Endothelial cell of umbilical vein (primary cell): ENCODE measurements at regions not wholly inside any gene's neighbourhood (a gene's known extent, or its start where the extent isn't known, plus 50 kb on each side); places are given as distances from the start of the nearest gene placed in this dataset.

Source experiments
- BruUV-seq: library from RNA; stranded (reverse); fragments of 400-500 nt; replicated peaks from 2 replicates; lab custom pipeline; 2021; lab: Mats Ljungman, UMichigan
- CTCF ChIA-PET: fragments of 300-600, 350-600 bp; sonication (Branson Sonifier 250); formaldehyde crosslinking; loops from one replicate; lab custom pipeline; 2021; ENCODE audit warnings: antibody characterized with exemption, inconsistent platforms; lab: Charles Lee
- POLR2A ChIA-PET: fragments of 300-600, 350-600 bp; sonication (Branson Sonifier 250); formaldehyde crosslinking; loops from one replicate; lab custom pipeline; 2021; ENCODE audit warnings: antibody characterized with exemption, inconsistent platforms; lab: Charles Lee
- DNase-seq: peaks from one replicate; pipeline ENCODE4 v3.0.0-alpha.2; 2011; ENCODE audit warnings: low read depth, low spot score
- FAIRE-seq: peaks from 2 replicates; lab custom pipeline; 2011; peaks lifted over from hg19 to GRCh38; lab: Jason Lieb, UNC
- H2AFZ ChIP-seq: 2 replicates; pipeline ENCODE4 v1.6.0; 2012; ENCODE audit warnings: low read depth, low read length, control low read depth, inconsistent platforms
- H3K27ac ChIP-seq: 2 replicates; pipeline ENCODE4 v1.5.1; 2011; ENCODE audit warnings: low read depth, mild to moderate bottlenecking, control low read depth, low read length, moderate library complexity; ENCODE audit not compliant: insufficient read depth
- H3K27me3 ChIP-seq, 2 experiments: 2 replicates each; pipeline versions ENCODE4 v1.6.0 to v1.6.1; 2011; ENCODE audit warnings: low read length in 2 of 2, mixed read lengths in 1 of 2; ENCODE audit not compliant: control insufficient read depth in 2 of 2, insufficient read depth in 2 of 2
- H3K36me3 ChIP-seq, 2 experiments: 2 replicates in 1 of 2; 3 replicates in 1 of 2; pipeline ENCODE4 v1.5.1; 2011; ENCODE audit warnings: low read length in 2 of 2, mild to moderate bottlenecking in 1 of 2, moderate library complexity in 1 of 2; ENCODE audit not compliant: control insufficient read depth in 2 of 2, insufficient read depth in 2 of 2; ENCODE audit errors: extremely low read depth in 1 of 2
- H3K4me1 ChIP-seq: 3 replicates; pipeline ENCODE4 v1.5.1; 2011; ENCODE audit warnings: mild to moderate bottlenecking, low read length; ENCODE audit not compliant: control insufficient read depth, insufficient read depth; ENCODE audit errors: extremely low read depth
- H3K4me2 ChIP-seq: 2 replicates; pipeline ENCODE4 v1.6.1; 2011; ENCODE audit warnings: low read length, control low read depth, mixed read lengths; ENCODE audit not compliant: insufficient read depth
- H3K4me3 ChIP-seq, 3 experiments: fragments of 200-600 bp in 1 of 3; sonication (generic), shearing (Covaris generic) in 1 of 3; replicated peaks in 1 of 3; 2 replicates each; pipeline ENCODE4 v1.5.1; 2011 to 2016; ENCODE audit warnings: control low read depth in 3 of 3, low read length in 3 of 3, mild to moderate bottlenecking in 2 of 3, inconsistent platforms in 1 of 3, low read depth in 1 of 3, moderate library complexity in 1 of 3; ENCODE audit not compliant: insufficient read depth in 1 of 3
- H3K79me2 ChIP-seq: 2 replicates; pipeline ENCODE4 v1.6.0; 2012; ENCODE audit warnings: low read length, inconsistent platforms; ENCODE audit not compliant: control insufficient read depth, insufficient read depth
- H3K9ac ChIP-seq: replicated peaks from 2 replicates; pipeline ENCODE3; 2011; ENCODE audit warnings: low read length, control low read depth; ENCODE audit not compliant: insufficient read depth; ENCODE audit errors: extremely low read depth
- H3K9me1 ChIP-seq: replicated peaks from 3 replicates; pipeline ENCODE4 v1.6.0; 2011; ENCODE audit warnings: mild to moderate bottlenecking, low read length; ENCODE audit not compliant: control insufficient read depth, insufficient read depth; ENCODE audit errors: extremely low read depth
- H3K9me3 ChIP-seq: replicated peaks from 2 replicates; pipeline ENCODE4 v1.5.1; 2012; ENCODE audit warnings: low read length, inconsistent platforms; ENCODE audit not compliant: control insufficient read depth, insufficient read depth
- H4K20me1 ChIP-seq: replicated peaks from 2 replicates; pipeline ENCODE3; 2011; ENCODE audit warnings: mild to moderate bottlenecking, low read length; ENCODE audit not compliant: control insufficient read depth, insufficient read depth; ENCODE audit errors: extremely low read depth
- EZH2 ChIP-seq: IDR thresholded peaks from 2 replicates; pipeline ENCODE4 v1.6.1; 2012; ENCODE audit warnings: borderline replicate concordance, low read depth, mild to moderate bottlenecking, moderate library complexity, low read length, inconsistent platforms; ENCODE audit not compliant: severe bottlenecking
- FOS ChIP-seq: IDR thresholded peaks from 2 replicates; pipeline ENCODE4 v1.6.1; 2011; ENCODE audit warnings: mild to moderate bottlenecking, low read length, moderate library complexity, borderline replicate concordance; ENCODE audit not compliant: insufficient read depth
- GATA2 ChIP-seq: IDR thresholded peaks from 2 replicates; pipeline ENCODE4 v1.7.0; 2011; ENCODE audit warnings: low read depth, mild to moderate bottlenecking, moderate library complexity, mixed read lengths, low read length; ENCODE audit not compliant: insufficient read length, insufficient read depth
- JUN ChIP-seq: IDR thresholded peaks from 2 replicates; pipeline ENCODE4 v1.6.1; 2011; ENCODE audit warnings: borderline replicate concordance, low read depth; ENCODE audit not compliant: insufficient read length, insufficient read depth
- MYC ChIP-seq: IDR thresholded peaks from one replicate; pipeline ENCODE4 v1.6.1; 2011; ENCODE audit warnings: mild to moderate bottlenecking, low read depth, low read length
- POLR2A ChIP-seq: IDR thresholded peaks from 2 replicates; pipeline ENCODE4 v1.6.1; 2012; ENCODE audit warnings: low read depth, mild to moderate bottlenecking, control low read depth, low read length
- POLR2AphosphoS5 ChIP-seq: IDR thresholded peaks from 2 replicates; pipeline ENCODE4 v1.6.1; 2012; ENCODE audit warnings: low read depth, mild to moderate bottlenecking, control low read depth, low read length, moderate library complexity; ENCODE audit not compliant: insufficient read depth
- dilution Hi-C: fragments of 300-500 bp; cut with MboI; formaldehyde crosslinking; loops from one replicate; pipeline ENCODE4 v1.15.0; 2019; ENCODE audit warnings: low sequenced_read_pairs; ENCODE audit not compliant: extremely low pct_ligation_motif_present
- intact Hi-C: fragments of 100-400 bp; cut with micrococcal nuclease; formaldehyde crosslinking; loops from one replicate; pipeline ENCODE4 v1.10.0; 2022
- TF ChIP-seq, protein P1 (sequence below), 2 donors: IDR thresholded peaks; 1 replicate in 1 of 2; 2 replicates in 1 of 2; pipeline ENCODE4 v1.5.1; 2011; ENCODE audit warnings: low read length in 2 of 2, mild to moderate bottlenecking in 2 of 2, moderate library complexity in 2 of 2, control low read depth in 1 of 2, inconsistent platforms in 1 of 2, low read depth in 1 of 2; ENCODE audit not compliant: insufficient read depth in 1 of 2; ENCODE audit errors: extremely low read depth in 1 of 2
- TF ChIP-seq, protein P2 (sequence below): IDR thresholded peaks from 2 replicates; pipeline ENCODE4 v1.6.1; 2011; ENCODE audit not compliant: insufficient read depth, insufficient read length

DNA sequence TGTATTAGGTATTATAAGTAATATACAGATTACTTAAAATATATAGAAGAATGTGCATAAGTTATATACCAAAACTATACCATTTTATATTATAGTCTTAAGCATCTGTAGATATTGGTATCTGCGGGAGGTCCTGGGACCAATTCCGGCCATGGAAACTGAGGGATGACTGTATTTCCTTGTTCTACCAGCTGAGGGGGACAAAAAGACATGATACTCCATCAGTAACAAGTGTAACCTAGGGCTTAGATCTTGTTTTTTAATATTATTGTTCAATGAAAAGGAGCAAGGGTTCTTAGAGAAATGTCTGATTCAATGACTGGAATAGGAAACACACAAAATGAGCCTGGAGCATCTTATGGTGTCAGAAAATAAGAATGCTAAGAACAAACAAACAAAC, 752.5 kb downstream of the CCSER2 start:
- no peak for TF ChIP-seq FOS
- no peak for TF ChIP-seq POLR2AphosphoS5
- TF ChIP-seq, protein P1, sequence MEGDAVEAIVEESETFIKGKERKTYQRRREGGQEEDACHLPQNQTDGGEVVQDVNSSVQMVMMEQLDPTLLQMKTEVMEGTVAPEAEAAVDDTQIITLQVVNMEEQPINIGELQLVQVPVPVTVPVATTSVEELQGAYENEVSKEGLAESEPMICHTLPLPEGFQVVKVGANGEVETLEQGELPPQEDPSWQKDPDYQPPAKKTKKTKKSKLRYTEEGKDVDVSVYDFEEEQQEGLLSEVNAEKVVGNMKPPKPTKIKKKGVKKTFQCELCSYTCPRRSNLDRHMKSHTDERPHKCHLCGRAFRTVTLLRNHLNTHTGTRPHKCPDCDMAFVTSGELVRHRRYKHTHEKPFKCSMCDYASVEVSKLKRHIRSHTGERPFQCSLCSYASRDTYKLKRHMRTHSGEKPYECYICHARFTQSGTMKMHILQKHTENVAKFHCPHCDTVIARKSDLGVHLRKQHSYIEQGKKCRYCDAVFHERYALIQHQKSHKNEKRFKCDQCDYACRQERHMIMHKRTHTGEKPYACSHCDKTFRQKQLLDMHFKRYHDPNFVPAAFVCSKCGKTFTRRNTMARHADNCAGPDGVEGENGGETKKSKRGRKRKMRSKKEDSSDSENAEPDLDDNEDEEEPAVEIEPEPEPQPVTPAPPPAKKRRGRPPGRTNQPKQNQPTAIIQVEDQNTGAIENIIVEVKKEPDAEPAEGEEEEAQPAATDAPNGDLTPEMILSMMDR (IDR thresholded peaks at IDR 0.05; ENCODE audit: extremely low read depth in 1 of 2, insufficient read depth in 1 of 2, low read depth in 1 of 2, low read length in 2 of 2), result no peak
- no peak for TF ChIP-seq GATA2
- POLR2A ChIA-PET, result no interaction called here
- no peak overlapping the region for H3K4me2 ChIP-seq
- peaks cover 2% of the 10 kb centered on the region for H3K9me3 ChIP-seq
- no peaks in the 10 kb centered on the region for H3K79me2 ChIP-seq
- CTCF ChIA-PET, result no interaction called here
- no peaks in the 10 kb centered on the region for H3K36me3 ChIP-seq
- no peak overlapping the region for H3K9ac ChIP-seq
- dilution Hi-C loops (no loop called here), intact Hi-C loops (no loop called here)
- no peaks in the 10 kb centered on the region for H3K4me1 ChIP-seq
- H3K27me3 ChIP-seq, result no peaks in the 10 kb centered on the region
- H4K20me1 ChIP-seq, result no peaks in the 10 kb centered on the region
- H3K9me1 ChIP-seq, result no peaks in the 10 kb centered on the region
- no peak for DNase-seq
- H3K27ac ChIP-seq, result no peak overlapping the region
- FAIRE-seq, result no peak
- BruUV-seq, result no TSS peak
- H3K4me3 ChIP-seq, result no peak overlapping the region
- no peak overlapping the region for H2AFZ ChIP-seq

DNA sequence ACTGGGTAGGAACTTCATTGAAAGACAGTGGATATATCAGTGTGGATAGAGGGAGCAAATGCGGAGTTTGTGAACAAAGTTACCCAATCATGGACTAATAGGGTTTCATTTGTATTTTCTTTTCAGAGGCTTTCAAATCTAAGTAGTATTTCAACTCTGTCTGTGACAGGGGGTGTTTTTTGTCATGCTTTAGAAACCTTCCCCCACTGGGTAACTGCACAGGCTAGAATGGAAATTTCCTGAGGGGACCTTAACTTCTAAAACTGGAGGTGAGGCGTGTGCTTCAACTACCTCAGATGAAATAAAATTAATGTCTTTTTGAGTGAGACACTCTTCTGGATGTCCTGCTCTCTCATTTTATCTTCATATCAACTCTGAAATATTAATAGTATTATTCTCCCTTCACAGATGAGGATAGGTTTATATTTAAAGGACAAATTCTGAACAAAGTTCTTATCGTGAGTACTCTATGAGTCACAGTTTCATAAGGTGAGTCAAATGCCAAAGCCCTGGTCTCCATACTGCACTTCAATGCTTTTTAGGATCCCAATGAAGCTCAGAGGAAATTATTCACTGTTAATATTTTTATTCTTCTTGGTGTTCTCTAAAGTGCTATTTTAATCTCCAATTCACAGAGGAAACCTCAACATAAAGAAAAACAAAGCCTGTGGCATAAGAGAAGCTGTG, 770.6 kb downstream of the CCSER2 start:
- ChIA-PET CTCF (interaction anchor here (0.9 kb wide), 1 partner anchor 117 kb away, joined by 3 read pairs; no protein-coding TSS in a partner anchor), POLR2A (no interaction called here)
- no peaks in the 10 kb centered on the region for H3K27me3 ChIP-seq
- H3K4me3 ChIP-seq, result no peak overlapping the region
- no TSS peak for BruUV-seq
- H3K36me3 ChIP-seq, result no peaks in the 10 kb centered on the region
- intact Hi-C loops, result no loop called here
- TF ChIP-seq POLR2AphosphoS5, result no peak
- TF ChIP-seq FOS, result no peak
- TF ChIP-seq JUN, result no peak
- no peak for TF ChIP-seq MYC
- TF ChIP-seq, protein P1 (IDR thresholded peaks at IDR 0.05; ENCODE audit: extremely low read depth in 1 of 2, insufficient read depth in 1 of 2, low read depth in 1 of 2, low read length in 2 of 2), result no peak
- no peak for TF ChIP-seq GATA2
- TF ChIP-seq EZH2, result no peak
- TF ChIP-seq, protein P2, sequence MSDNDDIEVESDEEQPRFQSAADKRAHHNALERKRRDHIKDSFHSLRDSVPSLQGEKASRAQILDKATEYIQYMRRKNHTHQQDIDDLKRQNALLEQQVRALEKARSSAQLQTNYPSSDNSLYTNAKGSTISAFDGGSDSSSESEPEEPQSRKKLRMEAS, result no peak
- no peak for TF ChIP-seq POLR2A
- FAIRE-seq, result no peak
- dilution Hi-C loops, result no loop called here
- H3K9me1 ChIP-seq, result no peaks in the 10 kb centered on the region
- no peak overlapping the region for H3K27ac ChIP-seq
- no peaks in the 10 kb centered on the region for H4K20me1 ChIP-seq
- DNase-seq, result no peak
- peaks cover 2% of the 10 kb centered on the region for H3K4me1 ChIP-seq
- H3K4me2 ChIP-seq, result no peak overlapping the region
- H2AFZ ChIP-seq, result no peak overlapping the region
- no peak overlapping the region for H3K9ac ChIP-seq
- peaks cover 2% of the 10 kb centered on the region for H3K9me3 ChIP-seq
- no peaks in the 10 kb centered on the region for H3K79me2 ChIP-seq
